ENCODE measurements at regions not wholly inside any gene's neighbourhood (a gene's known extent, or its start where the extent isn't known, plus 50 kb on each side); places are given as distances from the start of the nearest gene placed in this dataset.

DNA sequence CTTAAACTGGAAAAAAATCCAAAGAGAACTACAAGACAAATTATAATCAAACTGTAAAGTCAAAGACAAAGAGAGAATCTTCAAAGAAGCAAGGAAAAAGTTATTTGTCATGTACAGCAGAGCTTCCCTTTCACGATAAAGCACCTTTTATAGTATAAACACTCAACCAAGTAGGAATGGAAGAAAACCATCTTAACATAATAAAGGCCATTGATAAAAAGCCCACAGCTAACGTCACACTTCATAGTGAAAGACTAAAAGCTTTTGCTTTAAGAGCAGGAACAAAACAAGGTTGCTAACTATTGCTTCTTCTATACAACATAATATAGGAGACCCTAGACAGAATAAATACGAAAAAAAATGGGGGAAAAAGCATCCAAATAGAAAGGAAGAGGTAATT is 595.7 kb upstream of the POU3F4 start:
- no peak for DNase-seq

DNA sequence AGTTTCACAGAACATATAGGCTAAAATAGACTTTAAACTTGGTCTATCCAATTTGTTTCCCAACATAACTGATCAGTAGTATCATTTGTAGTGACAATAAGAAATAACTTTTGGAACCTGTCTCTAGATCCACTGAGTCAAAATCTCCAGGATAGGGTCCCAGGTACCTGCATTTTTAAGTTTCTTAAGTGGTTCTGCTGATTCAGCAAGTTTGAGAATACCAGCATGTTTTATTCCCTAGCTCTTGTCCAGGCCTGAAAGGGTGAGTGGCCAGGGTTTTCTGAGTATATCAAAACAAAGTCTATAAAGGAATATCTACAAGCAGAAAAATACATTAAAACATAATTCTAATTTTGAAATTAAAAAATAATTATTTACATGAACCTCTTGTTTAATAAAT is 573.1 kb upstream of the POU3F4 start:
- DNase-seq, result no peak

DNA sequence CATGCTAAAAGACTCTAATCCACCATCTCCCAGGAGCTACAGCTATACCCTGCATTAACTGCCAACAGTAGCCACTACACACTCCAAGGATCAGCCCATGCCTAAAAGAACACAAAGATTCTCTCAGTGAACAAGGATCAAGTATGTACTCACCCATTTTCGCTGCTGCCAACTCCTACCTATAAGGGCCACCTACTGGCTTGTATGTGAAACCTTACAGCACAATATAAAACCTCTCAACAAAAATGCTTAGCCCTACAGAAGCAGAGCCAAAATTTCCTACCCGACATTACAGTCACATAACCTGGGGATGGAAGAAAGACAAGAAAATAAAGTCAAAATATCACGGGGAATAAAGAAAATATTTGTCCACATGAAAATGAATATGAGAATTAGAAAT is 562.8 kb upstream of the POU3F4 start:
- DNase-seq, result no peak

DNA sequence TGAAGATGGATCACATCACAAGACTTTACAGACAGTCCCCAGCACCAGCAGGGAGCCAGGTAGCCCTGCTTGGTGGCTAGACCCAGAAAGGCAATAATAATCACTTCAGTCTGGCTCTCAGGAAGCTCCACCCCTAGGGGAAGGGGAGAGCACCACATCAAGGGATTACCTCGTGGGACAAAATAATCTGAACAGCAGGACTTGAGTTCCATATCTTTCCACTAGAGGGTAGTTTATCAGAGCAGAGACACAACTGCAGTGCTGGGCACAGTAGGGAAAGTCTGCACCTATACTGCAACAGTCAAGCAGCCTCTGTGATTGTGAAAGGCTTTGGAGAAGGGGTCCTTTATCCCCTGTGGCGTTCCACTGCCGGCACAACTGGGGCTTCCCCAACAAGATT is 547.0 kb upstream of the POU3F4 start:
- DNase-seq, result no peak

- no peak for DNase-seq
These were observed 534.4 kb upstream of the POU3F4 start for GRCh38 chrX:82973646-82974045.

DNA sequence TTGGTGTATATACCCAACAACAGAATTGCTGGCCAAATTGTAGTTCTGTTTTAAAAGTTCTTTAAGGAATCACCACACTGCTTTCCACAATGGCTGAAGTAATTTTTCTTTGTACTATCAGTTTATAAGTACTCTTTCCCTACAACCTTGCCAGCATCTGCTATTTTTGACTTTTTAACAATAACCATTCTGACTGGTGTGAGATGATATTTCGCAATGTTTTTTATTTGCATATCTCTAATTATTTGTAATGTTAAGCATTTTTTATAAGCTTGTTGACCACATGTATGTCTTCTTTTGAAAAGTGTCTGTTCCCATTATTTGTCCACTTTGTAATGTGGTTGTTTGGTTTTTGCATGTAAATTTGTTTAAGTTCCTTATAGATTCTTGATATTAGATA is 509.9 kb upstream of the POU3F4 start:
- no peak for DNase-seq

DNA sequence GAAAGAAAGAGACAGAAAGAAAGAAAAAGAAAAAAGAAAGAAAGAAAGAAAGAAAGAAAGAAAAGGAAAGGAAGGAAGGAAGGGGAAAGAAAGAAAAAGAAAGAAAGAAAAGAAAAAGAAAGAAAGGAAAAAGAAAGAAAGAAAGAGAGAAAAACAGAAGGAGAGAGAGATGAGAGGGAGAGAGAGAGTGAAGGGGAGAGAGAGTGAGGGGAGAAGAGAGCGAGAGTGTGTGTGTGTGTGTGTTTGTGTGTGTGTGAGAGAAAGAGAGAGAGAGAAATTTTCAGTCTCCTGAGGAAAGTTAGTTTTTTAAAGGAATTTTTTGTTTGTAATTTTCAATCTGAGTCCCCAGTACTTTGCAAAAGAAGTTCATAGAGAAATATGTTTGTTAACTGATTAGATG is 504.1 kb upstream of the POU3F4 start:
- no peak for DNase-seq

DNA sequence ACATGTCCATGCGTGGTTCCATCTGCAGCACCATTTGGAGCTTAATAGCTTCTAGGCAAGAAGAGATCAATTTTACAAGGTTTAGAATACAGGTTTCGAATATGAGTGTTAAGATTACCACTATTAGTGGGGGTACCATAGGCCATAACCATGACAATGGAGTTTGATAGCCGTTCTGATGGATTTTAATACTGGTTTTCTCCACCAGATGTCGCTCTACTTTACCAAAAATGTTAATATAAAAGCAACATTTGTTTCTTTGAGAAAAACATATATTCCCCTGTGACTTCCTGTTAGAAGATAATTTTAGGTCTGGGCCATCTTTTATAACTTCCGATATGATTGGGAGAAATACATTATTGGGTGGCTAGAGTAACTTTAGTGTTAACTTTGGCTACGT is 499.7 kb upstream of the POU3F4 start:
- DNase-seq, result peak; percentile 0

GRCh38 chrX:83019258-83019657 is 488.8 kb upstream of the POU3F4 start:
- no peak for DNase-seq

DNA sequence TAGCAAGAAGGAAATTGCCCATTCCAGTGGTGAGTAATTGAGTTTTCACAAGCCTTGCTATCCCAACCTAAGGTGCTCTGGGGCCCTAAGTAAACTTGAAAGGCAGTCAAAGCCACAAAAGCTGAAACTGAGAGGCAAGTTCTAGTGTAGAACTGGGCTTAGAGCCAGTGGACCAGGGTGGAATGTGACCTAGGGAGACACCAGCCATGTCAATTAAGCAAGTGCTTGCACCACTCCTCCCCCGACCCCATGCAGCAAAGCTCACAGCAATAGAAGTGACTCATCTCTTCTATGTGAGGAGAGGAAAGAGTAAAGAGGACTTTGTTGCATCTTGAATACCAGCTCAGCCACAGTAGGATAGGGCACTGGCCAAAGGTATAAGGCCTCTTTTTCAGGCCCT is 486.1 kb upstream of the POU3F4 start:
- DNase-seq, result no peak

Data from CD4-positive, alpha-beta T cell treated with Interleukin-12 subunit alpha and Interleukin-12 subunit beta, for 1 hour (primary cell).